ENCODE measurements at regions not wholly inside any gene's neighbourhood (a gene's known extent, or its start where the extent isn't known, plus 50 kb on each side); places are given as distances from the start of the nearest gene placed in this dataset.

DNA sequence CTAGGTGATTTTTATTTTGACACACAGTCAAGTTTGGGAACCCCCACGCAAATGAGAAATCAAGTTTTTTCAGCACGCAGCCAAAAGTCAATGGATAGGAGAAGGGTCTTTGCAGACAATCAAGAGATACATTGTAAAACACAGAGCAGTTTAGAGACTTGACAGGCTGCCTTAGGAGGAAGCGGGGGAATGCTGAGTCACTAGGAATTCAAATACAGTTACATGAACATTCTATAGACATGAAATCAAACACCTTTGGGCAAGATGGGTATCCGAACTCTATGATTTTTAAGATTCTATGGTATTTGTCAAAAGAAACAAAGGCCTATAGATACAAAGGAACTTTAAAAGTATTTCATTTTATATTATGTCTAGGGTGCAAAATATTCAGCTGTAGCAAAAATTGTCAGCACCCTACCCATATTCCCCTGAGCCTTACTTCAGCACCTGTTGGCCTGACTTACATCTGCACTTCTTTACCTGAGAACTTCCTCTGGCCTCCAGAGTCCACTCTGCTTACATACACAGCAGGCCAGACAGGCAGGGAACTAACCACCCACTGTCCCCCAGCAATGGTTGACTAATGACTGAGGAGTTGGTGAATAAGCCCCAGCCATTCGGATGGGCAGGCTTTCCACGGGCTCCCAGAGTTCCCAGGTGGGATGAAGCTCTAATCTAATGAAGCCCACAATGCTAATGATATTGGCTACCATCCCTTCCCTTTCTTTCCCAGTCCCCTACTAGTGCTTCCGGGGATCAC is 289.3 kb upstream of the RORA start:
- Mint-ChIP-seq H3K27ac (no peak overlapping the region), H3K4me3 (no peak overlapping the region), H3K9me3 (no peaks in the 10 kb centered on the region), H3K27me3 (peaks cover 16% of the 10 kb centered on the region), H3K4me1 (no peaks in the 10 kb centered on the region), H3K36me3 (no peaks in the 10 kb centered on the region)

DNA sequence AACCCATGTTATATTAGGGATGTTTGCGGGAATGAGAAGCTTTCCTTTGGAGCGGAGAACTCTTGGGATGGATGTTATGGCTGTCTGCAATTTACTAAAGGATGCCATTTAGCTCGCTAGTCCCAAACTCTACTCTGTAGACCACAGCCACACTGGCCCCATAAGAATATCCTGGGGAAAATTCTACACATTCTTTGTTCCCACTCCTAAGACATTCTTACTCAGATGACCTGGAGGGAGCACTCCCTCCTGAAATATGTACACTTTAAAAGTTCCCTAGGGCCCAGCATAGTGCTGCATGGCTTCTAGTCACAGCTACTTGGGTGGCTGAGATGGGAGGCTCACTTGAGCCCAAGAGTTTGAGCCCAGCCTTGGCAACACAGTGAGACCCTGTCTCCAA is 288.7 kb upstream of the RORA start:
- no peak overlapping the region for H3K27ac Mint-ChIP-seq

DNA sequence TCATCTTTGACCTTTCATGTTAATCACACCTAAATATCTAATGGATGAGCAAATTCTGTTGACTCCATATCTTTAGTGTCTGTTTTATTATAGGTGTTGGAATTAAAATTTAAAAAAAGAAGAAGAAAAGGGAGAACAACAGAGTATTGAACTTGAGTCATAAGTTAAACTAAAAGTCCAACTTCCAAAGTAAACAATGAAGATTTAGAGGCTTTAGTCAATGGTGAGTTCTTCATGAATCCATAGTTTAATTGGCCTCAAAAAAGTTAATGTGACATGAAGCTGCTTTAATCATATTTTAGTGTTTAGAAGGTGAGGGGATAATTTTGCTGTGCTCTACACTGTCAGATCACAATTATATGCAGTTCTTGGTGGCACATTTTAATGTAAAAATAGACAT is 288.2 kb upstream of the RORA start:
- no peaks in the 10 kb centered on the region for H3K36me3 Mint-ChIP-seq
- H3K4me1 Mint-ChIP-seq = no peaks in the 10 kb centered on the region
- H3K27ac Mint-ChIP-seq = no peak overlapping the region
- H3K9me3 Mint-ChIP-seq = no peaks in the 10 kb centered on the region
- no peak overlapping the region for H3K4me3 Mint-ChIP-seq
- peaks cover 11% of the 10 kb centered on the region for H3K27me3 Mint-ChIP-seq

More for the DNA sequence above, 288.7 kb upstream of the RORA start:
- H3K9me3 Mint-ChIP-seq = no peaks in the 10 kb centered on the region
- H3K27me3 Mint-ChIP-seq = peaks cover 12% of the 10 kb centered on the region
- H3K36me3 Mint-ChIP-seq = no peaks in the 10 kb centered on the region
- H3K4me1 Mint-ChIP-seq = no peaks in the 10 kb centered on the region
- H3K4me3 Mint-ChIP-seq = no peak overlapping the region

DNA sequence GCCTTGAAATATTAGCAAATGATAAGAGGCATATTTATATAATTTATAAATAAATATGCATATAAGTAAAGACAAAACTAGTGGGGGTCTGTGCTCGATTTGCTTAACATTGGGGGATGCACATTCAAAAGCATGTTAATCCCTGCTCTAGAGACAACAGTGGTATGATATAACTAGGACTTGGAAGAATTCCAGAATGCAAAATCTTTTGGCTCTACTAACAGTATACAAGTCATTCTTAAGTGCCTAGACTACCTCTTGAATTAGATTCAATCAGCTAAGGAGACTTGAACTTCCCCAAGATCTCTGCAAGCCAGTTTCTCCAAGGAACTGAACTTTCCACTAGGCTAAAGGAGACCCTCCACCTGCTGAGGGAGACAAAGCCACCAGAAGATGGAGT is 282.7 kb upstream of the RORA start:
- Mint-ChIP-seq H3K27me3 (peaks cover 11% of the 10 kb centered on the region), H3K9me3 (no peaks in the 10 kb centered on the region), H3K27ac (no peak overlapping the region), H3K4me3 (no peak overlapping the region), H3K4me1 (no peaks in the 10 kb centered on the region), H3K36me3 (no peaks in the 10 kb centered on the region)

DNA sequence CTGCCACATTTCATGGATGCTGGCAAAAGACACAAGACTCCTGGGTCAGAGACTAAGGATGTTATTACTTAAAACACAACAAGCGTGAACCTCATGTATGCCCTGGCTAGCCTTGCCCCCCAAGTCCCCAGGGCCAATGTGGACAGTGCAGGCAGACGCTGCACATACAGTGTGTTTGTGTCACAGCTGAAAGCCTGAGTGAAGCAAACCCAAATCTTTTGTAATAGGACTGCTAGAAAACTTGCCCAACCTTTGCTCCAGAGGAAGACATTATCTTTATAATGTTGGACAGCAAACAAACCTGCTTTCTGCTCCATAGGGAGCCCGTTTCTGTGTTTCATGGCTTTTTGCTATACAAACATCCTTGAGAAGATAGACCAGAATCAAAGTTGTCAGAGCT is 282.0 kb upstream of the RORA start:
- Mint-ChIP-seq H3K27me3 (peaks cover 11% of the 10 kb centered on the region), H3K4me1 (no peaks in the 10 kb centered on the region), H3K27ac (no peak overlapping the region), H3K36me3 (no peaks in the 10 kb centered on the region), H3K9me3 (no peaks in the 10 kb centered on the region), H3K4me3 (no peak overlapping the region)

DNA sequence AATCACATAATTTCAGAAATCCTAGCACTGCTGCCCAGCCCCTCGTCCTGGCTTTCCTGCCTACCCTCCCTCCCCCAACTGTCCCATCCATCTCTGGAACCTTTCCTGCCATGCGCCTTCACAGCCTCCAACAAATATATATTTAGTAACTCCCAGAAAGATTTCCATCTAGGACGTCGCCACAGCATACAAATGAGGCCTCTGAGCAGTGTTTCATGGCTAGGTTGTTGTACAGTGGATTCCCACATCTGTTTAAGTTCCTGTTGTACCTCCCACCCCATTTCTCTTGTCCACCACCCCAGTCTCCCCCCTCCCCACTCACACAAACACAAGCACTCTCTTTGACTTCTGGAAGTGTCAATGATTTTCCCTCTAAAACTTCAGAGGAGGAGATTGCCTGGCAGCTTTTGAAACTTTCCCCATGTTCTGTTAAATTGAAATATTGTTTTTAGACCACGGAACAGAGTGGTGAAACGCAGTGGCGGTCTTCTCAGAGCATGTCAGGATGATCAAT is 280.3 kb upstream of the RORA start:
- Mint-ChIP-seq H3K27me3 (peaks cover 10% of the 10 kb centered on the region), H3K27ac (no peak overlapping the region), H3K4me1 (no peaks in the 10 kb centered on the region), H3K4me3 (no peak overlapping the region), H3K36me3 (no peaks in the 10 kb centered on the region), H3K9me3 (no peaks in the 10 kb centered on the region)

DNA sequence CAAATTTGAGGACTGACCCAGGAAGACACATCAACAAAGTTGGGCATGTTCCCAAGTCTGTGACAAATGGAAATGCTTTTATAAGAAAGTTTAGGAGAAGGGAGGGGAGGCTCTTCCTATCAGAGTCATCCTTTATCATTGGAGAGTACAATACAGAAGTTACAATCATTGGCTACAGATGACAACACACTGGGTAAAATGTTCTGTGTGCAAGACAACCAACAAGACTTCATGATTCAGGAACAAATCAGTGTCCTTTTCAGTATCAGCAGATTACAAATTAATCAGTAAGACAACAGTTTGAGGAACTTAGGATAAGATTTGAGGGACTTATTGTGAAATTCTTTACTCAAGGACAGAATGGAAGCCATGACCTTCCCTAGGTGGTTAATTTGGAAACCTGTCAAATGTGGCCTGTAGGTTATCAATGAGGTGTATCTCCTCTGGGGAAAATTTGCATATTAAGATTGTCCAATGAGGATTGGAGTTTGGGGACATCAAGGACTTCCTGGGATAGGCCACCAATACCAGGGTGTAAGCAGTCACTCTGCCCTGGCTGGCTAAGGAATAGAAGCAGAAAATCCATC is 274.4 kb upstream of the RORA start:
- H3K36me3 Mint-ChIP-seq = no peaks in the 10 kb centered on the region
- H3K9me3 Mint-ChIP-seq = no peaks in the 10 kb centered on the region
- H3K27me3 Mint-ChIP-seq = peaks cover 13% of the 10 kb centered on the region
- no peaks in the 10 kb centered on the region for H3K4me1 Mint-ChIP-seq
- no peak overlapping the region for H3K27ac Mint-ChIP-seq
- H3K4me3 Mint-ChIP-seq = no peak overlapping the region

DNA sequence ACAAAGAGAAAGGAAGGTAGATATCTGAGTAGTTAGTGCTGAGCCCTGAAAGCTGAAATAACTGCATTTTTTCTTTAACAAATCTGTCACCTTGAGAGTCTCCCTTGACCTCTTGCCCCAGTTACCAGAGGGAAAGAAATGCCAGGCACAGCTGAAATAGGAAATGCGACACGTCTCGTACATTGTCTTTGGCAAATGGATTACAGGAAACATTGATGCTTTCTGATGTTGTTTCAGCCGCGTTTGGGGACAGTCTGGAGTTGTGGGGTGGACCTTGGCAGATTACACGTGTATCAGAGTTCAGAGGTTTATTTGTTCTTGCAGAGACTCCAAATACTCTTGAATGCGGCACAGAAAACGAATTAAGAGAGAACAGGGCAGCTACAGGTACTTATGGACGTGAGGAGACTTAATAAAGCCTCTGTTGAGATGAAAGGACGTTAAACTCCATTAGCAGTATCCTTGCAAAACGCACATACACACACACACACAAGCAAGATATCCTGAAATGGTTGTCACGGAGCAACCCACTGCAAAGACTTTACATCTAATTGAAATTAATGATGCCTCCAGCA is 272.8 kb upstream of the RORA start:
- Mint-ChIP-seq H3K9me3 (no peaks in the 10 kb centered on the region), H3K27me3 (peaks cover 16% of the 10 kb centered on the region), H3K4me1 (no peaks in the 10 kb centered on the region), H3K27ac (no peak overlapping the region), H3K4me3 (no peak overlapping the region), H3K36me3 (no peaks in the 10 kb centered on the region)

DNA sequence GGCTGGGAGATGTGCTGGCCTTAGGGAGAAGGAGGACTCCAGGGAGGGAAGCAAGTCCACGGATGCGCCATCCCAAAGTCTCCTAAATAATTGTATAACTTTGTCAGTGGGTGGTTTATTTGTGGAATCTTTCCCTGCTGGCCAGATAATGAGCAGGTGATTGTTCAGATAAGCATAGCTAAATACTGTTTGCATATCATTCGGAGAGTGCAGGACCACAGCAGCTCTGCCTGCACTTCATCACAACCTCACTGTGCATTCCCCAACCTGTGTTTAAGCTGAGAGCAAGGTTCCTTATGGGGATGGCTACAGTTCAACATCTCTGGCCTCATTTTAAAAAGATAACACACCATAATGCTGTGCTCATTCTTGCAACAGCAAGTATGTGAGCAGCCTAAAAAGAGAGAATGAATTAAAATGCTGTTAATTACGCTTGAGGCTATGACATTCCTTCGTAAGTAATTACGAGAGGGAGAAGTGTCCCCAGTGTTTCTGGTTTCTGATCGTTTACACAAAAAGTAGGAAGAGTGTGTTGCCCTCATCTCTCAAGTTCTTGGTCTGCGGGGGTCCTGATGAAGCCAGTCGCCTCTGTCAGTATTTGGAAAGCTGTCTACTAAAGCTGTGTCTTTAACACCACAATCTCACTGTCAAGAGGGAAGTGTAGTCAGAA is 272.0 kb upstream of the RORA start:
- H3K27me3 Mint-ChIP-seq = peaks cover 16% of the 10 kb centered on the region
- no peaks in the 10 kb centered on the region for H3K9me3 Mint-ChIP-seq
- H3K4me1 Mint-ChIP-seq = no peaks in the 10 kb centered on the region
- no peaks in the 10 kb centered on the region for H3K36me3 Mint-ChIP-seq
- no peak overlapping the region for H3K4me3 Mint-ChIP-seq
- no peak overlapping the region for H3K27ac Mint-ChIP-seq

DNA sequence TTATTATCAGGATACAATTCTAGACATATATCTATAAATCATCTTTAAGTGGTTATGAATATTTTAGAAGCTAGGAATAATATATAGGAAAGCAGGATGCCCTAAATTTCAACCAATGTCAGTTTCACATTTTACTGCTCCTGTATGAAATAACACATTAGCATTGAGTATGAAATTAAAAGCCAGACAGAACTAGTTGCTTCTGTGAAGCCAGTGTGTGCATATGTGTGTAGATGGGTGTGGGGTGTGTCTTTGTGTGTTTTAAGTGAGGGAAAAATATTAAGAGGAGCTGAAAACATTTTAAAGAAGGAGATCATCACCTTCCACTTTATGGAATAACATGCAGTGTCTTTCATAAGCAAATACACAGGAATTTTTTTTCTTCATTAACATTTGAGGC is 271.4 kb upstream of the RORA start:
- Mint-ChIP-seq H3K27ac (no peak overlapping the region), H3K36me3 (no peaks in the 10 kb centered on the region), H3K4me3 (no peak overlapping the region), H3K27me3 (peaks cover 16% of the 10 kb centered on the region), H3K4me1 (no peaks in the 10 kb centered on the region), H3K9me3 (no peaks in the 10 kb centered on the region)

DNA sequence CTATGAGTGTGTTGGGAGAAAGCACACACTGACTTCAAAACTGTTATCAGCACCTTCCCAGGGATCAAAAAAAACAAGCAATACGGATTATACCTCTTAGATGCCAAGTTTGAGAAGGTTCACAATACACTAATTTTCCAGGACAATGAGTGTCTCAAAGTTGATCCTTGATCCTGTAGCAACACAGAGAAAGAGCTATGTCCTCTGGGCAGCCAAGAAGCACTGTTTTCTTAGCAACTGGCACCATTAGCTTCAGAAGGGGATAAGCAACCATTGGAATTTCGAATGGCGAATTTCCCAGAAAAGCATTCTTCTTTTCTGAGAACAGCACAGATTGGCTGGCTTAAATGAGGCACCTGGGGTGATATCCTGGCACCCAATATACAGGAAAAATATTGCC is 270.3 kb upstream of the RORA start:
- no peak overlapping the region for H3K27ac Mint-ChIP-seq
- H3K36me3 Mint-ChIP-seq = no peaks in the 10 kb centered on the region
- no peaks in the 10 kb centered on the region for H3K4me1 Mint-ChIP-seq
- no peaks in the 10 kb centered on the region for H3K9me3 Mint-ChIP-seq
- peaks cover 15% of the 10 kb centered on the region for H3K27me3 Mint-ChIP-seq
- no peak overlapping the region for H3K4me3 Mint-ChIP-seq

DNA sequence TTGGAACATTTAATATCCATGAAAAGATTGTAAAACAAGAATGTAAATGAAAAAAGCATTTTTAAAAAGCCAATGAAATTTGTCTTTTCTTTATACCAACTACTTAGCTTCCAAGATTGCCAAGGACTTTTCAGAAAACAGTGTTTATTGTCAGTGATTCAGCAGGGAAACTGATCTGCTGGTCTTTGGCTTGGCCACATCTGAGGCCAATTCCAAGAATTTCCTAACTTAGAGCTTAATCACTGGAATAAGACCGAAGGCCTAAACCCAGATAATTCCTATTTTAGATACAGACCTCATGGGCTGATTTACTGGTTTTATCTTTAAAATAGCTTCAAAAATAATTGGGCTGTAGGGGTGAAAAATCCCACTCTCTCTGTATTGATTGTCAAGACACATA is 260.5 kb upstream of the RORA start:
- Mint-ChIP-seq H3K36me3 (no peaks in the 10 kb centered on the region), H3K9me3 (no peaks in the 10 kb centered on the region), H3K27ac (no peak overlapping the region), H3K4me1 (no peaks in the 10 kb centered on the region), H3K27me3 (peaks cover 13% of the 10 kb centered on the region), H3K4me3 (no peak overlapping the region)

DNA sequence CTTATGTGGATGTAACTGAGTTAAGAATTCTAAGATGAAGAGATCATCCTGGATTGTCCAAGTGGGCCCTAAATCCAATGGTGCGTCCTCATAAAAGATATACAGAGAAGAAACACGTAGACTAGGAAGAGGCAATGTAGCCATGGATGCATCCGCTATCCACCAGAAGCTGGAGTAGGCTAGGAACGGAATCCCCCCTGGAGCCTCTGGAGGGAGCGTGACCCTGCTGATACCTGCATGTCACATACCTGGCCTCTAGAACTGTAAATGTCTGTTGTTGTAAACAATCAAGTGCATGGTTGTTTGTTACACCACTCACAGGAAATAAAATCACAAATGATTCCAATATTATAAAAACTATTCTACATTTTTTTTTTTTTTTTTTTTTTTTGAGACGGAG is 254.5 kb upstream of the RORA start:
- no peak overlapping the region for H3K27ac Mint-ChIP-seq
- no peak overlapping the region for H3K4me3 Mint-ChIP-seq
- H3K27me3 Mint-ChIP-seq = peaks cover 13% of the 10 kb centered on the region
- no peaks in the 10 kb centered on the region for H3K9me3 Mint-ChIP-seq
- H3K36me3 Mint-ChIP-seq = no peaks in the 10 kb centered on the region
- no peaks in the 10 kb centered on the region for H3K4me1 Mint-ChIP-seq

DNA sequence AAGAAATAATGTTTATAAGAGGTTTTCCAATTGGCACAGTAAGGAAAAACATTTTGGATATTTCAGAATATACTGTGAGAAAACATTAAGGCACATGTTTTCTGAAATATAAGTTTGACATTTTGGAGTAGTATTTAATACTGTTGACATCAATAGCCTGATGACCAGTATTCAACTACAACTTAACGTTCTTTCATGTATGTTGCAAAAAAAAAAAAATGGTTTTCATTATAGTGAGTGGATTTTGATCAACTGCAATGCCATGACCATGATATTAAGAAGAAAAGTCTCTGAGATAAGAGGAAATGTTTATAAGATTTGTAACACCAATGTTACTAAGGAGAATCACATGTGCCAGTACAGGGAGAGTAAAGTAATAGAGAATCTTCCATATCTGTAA is 252.8 kb upstream of the RORA start:
- Mint-ChIP-seq H3K4me1 (no peaks in the 10 kb centered on the region), H3K9me3 (no peaks in the 10 kb centered on the region), H3K27ac (no peak overlapping the region), H3K4me3 (no peak overlapping the region), H3K27me3 (peaks cover 15% of the 10 kb centered on the region), H3K36me3 (no peaks in the 10 kb centered on the region)

DNA sequence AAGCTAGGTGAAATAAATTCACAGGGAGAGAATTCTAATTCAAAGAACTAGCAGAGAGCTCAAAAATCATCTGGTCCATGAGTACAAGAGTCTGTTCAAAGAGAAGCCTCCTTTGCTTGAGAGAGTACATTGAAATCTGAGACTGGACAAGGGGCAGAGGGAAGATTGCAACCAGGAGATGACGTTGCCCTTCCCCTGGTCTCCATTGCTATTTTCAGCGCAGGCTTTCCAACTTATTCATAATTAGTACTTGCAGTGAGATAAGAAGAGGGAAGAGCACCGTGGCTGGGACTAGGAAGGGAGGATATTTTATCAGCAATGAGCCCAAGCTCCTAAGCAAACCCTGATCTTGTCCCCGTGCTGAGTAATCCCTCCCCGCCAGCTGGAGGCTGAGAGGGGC is 251.8 kb upstream of the RORA start:
- Mint-ChIP-seq H3K4me3 (no peak overlapping the region), H3K9me3 (no peaks in the 10 kb centered on the region), H3K36me3 (no peaks in the 10 kb centered on the region), H3K27me3 (peaks cover 10% of the 10 kb centered on the region), H3K27ac (no peak overlapping the region), H3K4me1 (no peaks in the 10 kb centered on the region)

DNA sequence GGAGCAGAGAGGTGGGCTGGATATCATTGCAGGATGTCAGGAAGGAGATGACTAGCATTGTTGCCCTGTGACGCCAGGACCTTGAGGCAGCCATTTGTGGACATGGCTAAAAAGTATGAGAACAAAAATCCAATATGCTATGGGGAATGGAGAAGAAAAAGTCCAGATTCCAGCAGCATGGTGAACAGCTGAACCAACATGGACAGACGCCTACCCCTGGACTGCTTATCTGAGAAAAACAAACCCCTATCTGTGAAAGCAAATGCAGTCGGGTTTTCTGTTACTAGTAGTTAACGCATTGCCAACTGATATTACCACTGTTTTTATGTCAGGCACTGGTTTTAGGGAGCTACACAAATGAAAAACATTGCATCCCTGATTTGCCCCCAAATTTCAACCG is 251.2 kb upstream of the RORA start:
- no peaks in the 10 kb centered on the region for H3K4me1 Mint-ChIP-seq
- H3K4me3 Mint-ChIP-seq = no peak overlapping the region
- no peaks in the 10 kb centered on the region for H3K9me3 Mint-ChIP-seq
- peaks cover 10% of the 10 kb centered on the region for H3K27me3 Mint-ChIP-seq
- H3K36me3 Mint-ChIP-seq = no peaks in the 10 kb centered on the region
- H3K27ac Mint-ChIP-seq = no peak overlapping the region
